ENCODE measurements at regions not wholly inside any gene's neighbourhood (a gene's known extent, or its start where the extent isn't known, plus 50 kb on each side); places are given as distances from the start of the nearest gene placed in this dataset.
A peak's percentile ranks its signal among the peaks of the same experiment; 100 is the strongest.

- Histone ChIP-seq H3K9me3 (no peaks in the 10 kb centered on the region), H3K4me1 (ENCODE audit: control insufficient read depth in 1 of 2, extremely low read depth in 1 of 2, insufficient read depth in 2 of 2, low read length in 2 of 2) (no peaks in the 10 kb centered on the region), H3K4me3 (ENCODE audit: control insufficient read depth in 1 of 2, extremely low read depth in 1 of 2, low read length in 1 of 2) (no peak overlapping the region), H3K27me3 (replicated peaks in 1 of 2; ENCODE audit: control insufficient read depth in 2 of 2, extremely low read depth in 1 of 2, insufficient read depth in 2 of 2, low read length in 1 of 2) (no peaks in the 10 kb centered on the region), H3K36me3 (ENCODE audit: control insufficient read depth in 2 of 2, extremely low read depth in 1 of 2, insufficient read depth in 1 of 2, low read length in 1 of 2) (no peaks in the 10 kb centered on the region), H3K27ac (ENCODE audit: low read length) (no peak overlapping the region)
- peaks cover 2 to 5% (median 3%) of the 10 kb centered on the region in 3 donors for H3K4me1 Mint-ChIP-seq
- no peaks in the 10 kb centered on the region for H3K9me3 Mint-ChIP-seq
- DNase-seq (peak in 1 of 35 experiments; percentile 20), ATAC-seq (replicated peaks in 1 of 4) (no peak)
- whole genome bisulfite sequencing (ENCODE audit: insufficient coverage), result no CpG with 5 or more reads among the region's 5 CpGs
- POLR2A ChIA-PET, result no interaction called here
- CTCF ChIA-PET, result interaction anchor here (0.5 to 1.3 kb wide), 7 partner anchors 9 to 1012 kb away, joined by 3 to 5 read pairs (median 4); no protein-coding TSS in a partner anchor
- H3K4me3 Mint-ChIP-seq, result no peak overlapping the region
- H3K27me3 Mint-ChIP-seq, result peaks cover 0 to 9% of the 10 kb centered on the region in 2 donors
- no peaks in the 10 kb centered on the region for H3K36me3 Mint-ChIP-seq
- no peak overlapping the region for H3K27ac Mint-ChIP-seq
These were observed 76.6 kb downstream of the HSPA13 start for GRCh38 chr21:14306126-14306907.

- Histone ChIP-seq H3K9me3 (no peaks in the 10 kb centered on the region), H3K27ac (ENCODE audit: low read length) (no peak overlapping the region), H3K4me1 (ENCODE audit: control insufficient read depth in 1 of 2, extremely low read depth in 1 of 2, insufficient read depth in 2 of 2, low read length in 2 of 2) (no peaks in the 10 kb centered on the region), H3K27me3 (replicated peaks in 1 of 2; ENCODE audit: control insufficient read depth in 2 of 2, extremely low read depth in 1 of 2, insufficient read depth in 2 of 2, low read length in 1 of 2) (no peaks in the 10 kb centered on the region), H3K4me3 (ENCODE audit: control insufficient read depth in 1 of 2, extremely low read depth in 1 of 2, low read length in 1 of 2) (no peak overlapping the region), H3K36me3 (ENCODE audit: control insufficient read depth in 2 of 2, extremely low read depth in 1 of 2, insufficient read depth in 1 of 2, low read length in 1 of 2) (no peaks in the 10 kb centered on the region)
- WGBS (ENCODE audit: insufficient coverage), result 40% methylated on average over 1 of the region's 8 CpGs
- CTCF ChIA-PET, result interaction anchor here (0.6 kb wide), 2 partner anchors 31 to 51 kb away, joined by 3 read pairs; no protein-coding TSS in a partner anchor
- POLR2A ChIA-PET, result no interaction called here
- no peak overlapping the region for H3K27ac Mint-ChIP-seq
- DNase-seq (no peak), ATAC-seq (replicated peaks in 1 of 4) (no peak)
- no peaks in the 10 kb centered on the region for H3K9me3 Mint-ChIP-seq
- peaks cover 2 to 5% (median 3%) of the 10 kb centered on the region in 3 donors for H3K4me1 Mint-ChIP-seq
- H3K27me3 Mint-ChIP-seq, result peaks cover 0 to 8% of the 10 kb centered on the region in 2 donors
- H3K4me3 Mint-ChIP-seq, result no peak overlapping the region
- no peaks in the 10 kb centered on the region for H3K36me3 Mint-ChIP-seq
These were observed 79.0 kb downstream of the HSPA13 start for GRCh38 chr21:14303731-14304488.

DNA sequence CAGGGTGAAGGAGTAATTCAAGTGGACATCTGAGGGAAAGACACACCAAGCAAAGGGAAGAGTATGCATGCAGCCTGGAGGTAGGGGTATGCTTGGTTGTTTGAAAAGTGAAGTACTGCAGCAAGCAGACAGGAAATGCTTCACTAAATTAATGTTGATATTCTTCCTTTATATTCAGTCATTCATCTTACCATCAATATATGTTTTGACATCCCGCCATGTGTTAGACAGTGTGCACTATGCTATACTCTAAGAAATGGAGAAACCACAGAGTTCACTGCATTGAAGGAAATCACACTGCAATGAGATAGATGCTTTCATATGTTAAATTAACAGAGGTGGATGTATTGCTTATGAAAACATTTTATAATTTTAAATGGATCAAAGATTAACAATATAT lies 82.9 kb downstream of the HSPA13 start:
- Mint-ChIP-seq H3K9me3 (no peaks in the 10 kb centered on the region), H3K27ac (no peak overlapping the region), H3K4me1 (no peaks in the 10 kb centered on the region), H3K4me3 (no peak overlapping the region), H3K36me3 (no peaks in the 10 kb centered on the region), H3K27me3 (no peaks in the 10 kb centered on the region)
- Histone ChIP-seq H3K36me3 (ENCODE audit: control insufficient read depth in 2 of 2, extremely low read depth in 1 of 2, insufficient read depth in 1 of 2, low read length in 1 of 2) (no peaks in the 10 kb centered on the region), H3K9me3 (no peaks in the 10 kb centered on the region), H3K4me1 (ENCODE audit: control insufficient read depth in 1 of 2, extremely low read depth in 1 of 2, insufficient read depth in 2 of 2, low read length in 2 of 2) (no peaks in the 10 kb centered on the region), H3K27ac (ENCODE audit: low read length) (no peak overlapping the region), H3K27me3 (replicated peaks in 1 of 2; ENCODE audit: control insufficient read depth in 2 of 2, extremely low read depth in 1 of 2, insufficient read depth in 2 of 2, low read length in 1 of 2) (no peaks in the 10 kb centered on the region), H3K4me3 (ENCODE audit: control insufficient read depth in 1 of 2, extremely low read depth in 1 of 2, low read length in 1 of 2) (no peak overlapping the region)
- DNase-seq (no peak), ATAC-seq (replicated peaks in 1 of 4) (no peak)
- CTCF ChIA-PET, result no interaction called here
- WGBS (ENCODE audit: insufficient coverage), result no CpG with 5 or more reads among the region's 1 CpG
- POLR2A ChIA-PET, result no interaction called here

GRCh38 chr21:14290576-14290975 lies 74.6 kb downstream of the RBM11 start:
- peaks cover 0 to 3% of the 10 kb centered on the region in 2 donors for H3K27me3 Mint-ChIP-seq
- no peak for DNase-seq
- ChIA-PET CTCF (interaction anchor here in 1 of 2 donors (0.5 kb wide), 1 partner anchor 448 kb away, joined by 3 read pairs; no protein-coding TSS in a partner anchor), POLR2A (interaction anchor here in 1 of 2 donors (0.6 kb wide), 1 partner anchor 1441 kb away, joined by 4 read pairs; no protein-coding TSS in a partner anchor)
- H3K9me3 Mint-ChIP-seq, result no peaks in the 10 kb centered on the region
- Histone ChIP-seq H3K4me1 (ENCODE audit: control insufficient read depth in 1 of 2, extremely low read depth in 1 of 2, insufficient read depth in 2 of 2, low read length in 2 of 2) (no peaks in the 10 kb centered on the region), H3K9me3 (no peaks in the 10 kb centered on the region), H3K4me3 (ENCODE audit: control insufficient read depth in 1 of 2, extremely low read depth in 1 of 2, low read length in 1 of 2) (no peak overlapping the region), H3K27ac (ENCODE audit: low read length) (no peak overlapping the region), H3K36me3 (ENCODE audit: control insufficient read depth in 2 of 2, extremely low read depth in 1 of 2, insufficient read depth in 1 of 2, low read length in 1 of 2) (no peaks in the 10 kb centered on the region), H3K27me3 (replicated peaks in 1 of 2; ENCODE audit: control insufficient read depth in 2 of 2, extremely low read depth in 1 of 2, insufficient read depth in 2 of 2, low read length in 1 of 2) (no peaks in the 10 kb centered on the region)
- no peak for ATAC-seq (replicated peaks in 1 of 4)
- no peaks in the 10 kb centered on the region for H3K36me3 Mint-ChIP-seq
- 100% methylated on average over 2 of the region's 4 CpGs for WGBS (ENCODE audit: insufficient coverage)
- no peaks in the 10 kb centered on the region for H3K4me1 Mint-ChIP-seq
- no peak overlapping the region for H3K4me3 Mint-ChIP-seq
- no peak overlapping the region for H3K27ac Mint-ChIP-seq

DNA sequence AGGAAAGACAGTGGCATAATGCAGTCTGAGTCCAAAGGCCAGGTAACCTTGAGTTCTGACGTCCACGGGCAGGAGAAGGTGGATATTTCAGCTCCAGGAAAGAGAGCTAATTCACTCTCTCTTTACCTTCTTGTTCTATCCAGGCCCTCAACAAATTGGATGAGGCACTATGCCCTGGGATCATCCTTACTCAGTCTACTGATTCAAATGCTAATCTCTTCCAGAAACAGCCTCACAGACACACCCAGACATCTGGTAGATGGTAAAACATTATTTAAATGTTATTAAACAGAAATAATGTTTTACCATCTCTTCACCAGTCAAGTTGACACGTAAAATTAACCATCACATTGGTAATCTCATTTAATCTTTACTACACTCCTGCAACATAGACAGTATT lies 73.0 kb downstream of the RBM11 start:
- Histone ChIP-seq H3K27ac (ENCODE audit: low read length) (no peak overlapping the region), H3K4me3 (ENCODE audit: control insufficient read depth in 1 of 2, extremely low read depth in 1 of 2, low read length in 1 of 2) (no peak overlapping the region), H3K36me3 (ENCODE audit: control insufficient read depth in 2 of 2, extremely low read depth in 1 of 2, insufficient read depth in 1 of 2, low read length in 1 of 2) (no peaks in the 10 kb centered on the region), H3K27me3 (replicated peaks in 1 of 2; ENCODE audit: control insufficient read depth in 2 of 2, extremely low read depth in 1 of 2, insufficient read depth in 2 of 2, low read length in 1 of 2) (no peaks in the 10 kb centered on the region), H3K4me1 (ENCODE audit: control insufficient read depth in 1 of 2, extremely low read depth in 1 of 2, insufficient read depth in 2 of 2, low read length in 2 of 2) (no peaks in the 10 kb centered on the region), H3K9me3 (no peaks in the 10 kb centered on the region)
- DNase-seq (no peak), ATAC-seq (replicated peaks in 1 of 4) (no peak)
- Mint-ChIP-seq H3K27ac (no peak overlapping the region), H3K36me3 (no peaks in the 10 kb centered on the region), H3K4me3 (no peak overlapping the region), H3K27me3 (peaks cover 0 to 3% of the 10 kb centered on the region in 2 donors), H3K9me3 (no peaks in the 10 kb centered on the region), H3K4me1 (no peaks in the 10 kb centered on the region)
- 100% methylated on average over 2 of the region's 3 CpGs for WGBS (ENCODE audit: insufficient coverage)
- CTCF ChIA-PET, result no interaction called here
- POLR2A ChIA-PET, result no interaction called here

DNA sequence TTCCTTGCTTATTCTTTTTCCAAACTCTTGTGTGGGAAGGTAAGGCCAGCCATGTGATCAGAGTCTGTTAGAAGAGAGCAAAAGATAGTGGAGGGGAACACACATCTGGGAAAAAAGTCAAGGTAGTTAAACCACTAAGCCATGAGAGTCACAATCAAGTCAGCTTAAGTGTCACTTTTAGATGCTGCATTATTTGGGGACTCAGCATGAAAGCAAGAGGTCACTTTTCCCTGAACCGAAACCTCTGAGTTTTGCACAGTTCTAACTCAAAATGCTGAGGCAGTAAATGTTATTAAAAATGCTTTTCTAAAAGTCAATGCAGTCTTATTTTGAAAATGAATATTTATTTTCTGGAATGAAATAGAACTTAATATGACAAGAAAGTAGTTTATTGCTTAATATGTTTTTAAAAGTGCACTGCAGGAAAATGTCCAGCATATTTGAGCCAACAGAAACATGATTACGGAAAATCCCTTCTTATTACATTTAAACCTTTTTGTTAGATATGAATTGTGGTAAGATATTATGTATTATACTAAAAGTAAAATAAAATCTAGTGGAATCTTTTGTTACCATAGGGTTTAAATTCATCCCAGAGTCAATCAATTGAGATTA lies 69.3 kb downstream of the RBM11 start:
- Histone ChIP-seq H3K36me3 (ENCODE audit: control insufficient read depth in 2 of 2, extremely low read depth in 1 of 2, insufficient read depth in 1 of 2, low read length in 1 of 2) (no peaks in the 10 kb centered on the region), H3K4me3 (ENCODE audit: control insufficient read depth in 1 of 2, extremely low read depth in 1 of 2, low read length in 1 of 2) (no peak overlapping the region), H3K4me1 (ENCODE audit: control insufficient read depth in 1 of 2, extremely low read depth in 1 of 2, insufficient read depth in 2 of 2, low read length in 2 of 2) (no peaks in the 10 kb centered on the region), H3K27ac (ENCODE audit: low read length) (no peak overlapping the region), H3K9me3 (no peaks in the 10 kb centered on the region), H3K27me3 (replicated peaks in 1 of 2; ENCODE audit: control insufficient read depth in 2 of 2, extremely low read depth in 1 of 2, insufficient read depth in 2 of 2, low read length in 1 of 2) (no peaks in the 10 kb centered on the region)
- H3K9me3 Mint-ChIP-seq, result no peaks in the 10 kb centered on the region
- H3K4me1 Mint-ChIP-seq, result peaks cover 4 to 6% (median 4%) of the 10 kb centered on the region in 3 donors
- no peak overlapping the region for H3K4me3 Mint-ChIP-seq
- H3K27ac Mint-ChIP-seq, result no peak overlapping the region
- H3K36me3 Mint-ChIP-seq, result no peaks in the 10 kb centered on the region
- H3K27me3 Mint-ChIP-seq, result peaks cover 7 to 14% of the 10 kb centered on the region in 2 donors
- DNase-seq (no peak), ATAC-seq (replicated peaks in 1 of 4) (no peak)
- ChIA-PET CTCF (no interaction called here), POLR2A (no interaction called here)
- no CpG with 5 or more reads among the region's 2 CpGs for WGBS (ENCODE audit: insufficient coverage)
